Activated CD8-positive, alpha-beta T cell treated with anti-CD3 and anti-CD28 coated beads, Interleukin-2, amount 10 ng/mL, durations not matched to agents 7 days and 5 days (primary cell): ENCODE measurements at regions not wholly inside any gene's neighbourhood (a gene's known extent, or its start where the extent isn't known, plus 50 kb on each side); places are given as distances from the start of the nearest gene placed in this dataset.
A peak's percentile ranks its signal among the peaks of the same experiment; 100 is the strongest.

Experiments
- ATAC-seq: fragments of 150-1000 bp; cut with Tn5 transposase; one replicate; pipeline ENCODE4 v1.10.0; 2021; ENCODE audit warnings: moderate library complexity
- CTCF ChIA-PET: fragments of 350-600 bp; sonication (Branson Sonifier 250); formaldehyde crosslinking; loops from one replicate; lab custom pipeline; 2021; ENCODE audit warnings: antibody characterized with exemption; lab: Charles Lee
- POLR2A ChIA-PET: fragments of 350-600 bp; sonication (Branson Sonifier 250); formaldehyde crosslinking; loops from one replicate; lab custom pipeline; 2021; ENCODE audit warnings: antibody characterized with exemption; lab: Charles Lee
- DNase-seq: peaks from one replicate; pipeline ENCODE4 v3.0.0-alpha.2; 2020
- H3K27ac Mint-ChIP-seq: one replicate; pipeline ENCODE4 v1.8.0; 2021; ENCODE audit warnings: mild to moderate bottlenecking, mixed read lengths
- H3K27me3 Mint-ChIP-seq: one replicate; pipeline ENCODE4 v1.8.0; 2021; ENCODE audit warnings: low read depth, mixed read lengths
- H3K36me3 Mint-ChIP-seq: one replicate; pipeline ENCODE4 v1.8.0; 2021; ENCODE audit warnings: low read depth, mixed read lengths
- H3K4me1 Mint-ChIP-seq: one replicate; pipeline ENCODE4 v1.8.0; 2021; ENCODE audit warnings: low read depth, mixed read lengths
- H3K4me3 Mint-ChIP-seq: one replicate; pipeline ENCODE4 v1.8.0; 2021; ENCODE audit warnings: mild to moderate bottlenecking, mixed read lengths
- H3K9me3 Mint-ChIP-seq: one replicate; pipeline ENCODE4 v1.8.0; 2022; ENCODE audit warnings: mixed read lengths; ENCODE audit not compliant: insufficient read depth

DNA sequence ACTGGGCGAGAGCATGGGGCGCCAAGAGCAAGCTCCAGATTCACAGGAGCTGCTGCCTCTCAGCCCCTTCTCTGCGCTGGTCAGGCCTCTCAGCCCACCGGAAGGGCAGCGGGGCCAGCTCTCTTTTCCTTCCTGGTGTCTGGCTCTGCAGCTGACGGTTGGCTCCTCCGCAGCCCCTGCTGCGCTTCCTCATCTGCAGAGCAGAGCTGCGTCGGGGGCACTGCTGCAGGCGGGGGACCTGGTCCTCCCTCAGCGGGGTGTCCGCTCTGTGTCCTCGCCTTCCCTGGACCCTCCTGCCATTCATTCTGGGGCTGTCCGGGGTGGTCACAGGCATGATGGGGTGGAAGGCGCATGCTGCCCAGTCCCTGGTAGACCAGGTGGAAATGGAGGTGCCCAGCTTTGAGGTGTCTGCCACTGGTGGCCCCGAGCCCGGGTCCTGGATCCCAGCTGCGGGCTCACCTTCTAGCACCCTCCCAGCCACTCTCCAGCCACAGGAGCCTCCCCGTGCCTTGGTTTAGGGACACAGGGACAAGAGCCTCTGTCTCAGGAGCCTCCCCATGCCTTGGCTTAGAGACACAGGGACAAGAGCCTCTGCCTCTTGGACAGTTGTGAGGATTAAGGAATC is 84.8 kb downstream of the IRF8 start:
- H3K4me3 Mint-ChIP-seq, result no peak overlapping the region
- H3K36me3 Mint-ChIP-seq, result no peaks in the 10 kb centered on the region
- peaks cover 43% of the 10 kb centered on the region for H3K4me1 Mint-ChIP-seq
- no peak overlapping the region for H3K27ac Mint-ChIP-seq
- no peak for DNase-seq
- no peak for ATAC-seq
- ChIA-PET POLR2A (no interaction called here), CTCF (interaction anchor here (1.1 to 1.9 kb wide), 3 partner anchors 27 to 164 kb away, joined by 4 to 6 read pairs (median 5); no protein-coding TSS in a partner anchor)
- H3K9me3 Mint-ChIP-seq, result no peaks in the 10 kb centered on the region
- peaks cover 2% of the 10 kb centered on the region for H3K27me3 Mint-ChIP-seq

GRCh38 chr16:85984231-85984880 is 85.4 kb downstream of the IRF8 start:
- peaks cover 2% of the 10 kb centered on the region for H3K27me3 Mint-ChIP-seq
- H3K9me3 Mint-ChIP-seq, result no peaks in the 10 kb centered on the region
- H3K36me3 Mint-ChIP-seq, result no peaks in the 10 kb centered on the region
- H3K4me3 Mint-ChIP-seq, result no peak overlapping the region
- ChIA-PET CTCF (interaction anchor here (1.8 to 15.3 kb wide), 4 partner anchors 27 to 165 kb away, joined by 5 to 385 read pairs (median 13); no protein-coding TSS in a partner anchor), POLR2A (interaction anchor here (0.7 kb wide), 1 partner anchor 128 kb away, joined by 3 read pairs; no protein-coding TSS in a partner anchor)
- ATAC-seq (no peak), DNase-seq (no peak)
- peaks cover 49% of the 10 kb centered on the region for H3K4me1 Mint-ChIP-seq
- no peak overlapping the region for H3K27ac Mint-ChIP-seq

DNA sequence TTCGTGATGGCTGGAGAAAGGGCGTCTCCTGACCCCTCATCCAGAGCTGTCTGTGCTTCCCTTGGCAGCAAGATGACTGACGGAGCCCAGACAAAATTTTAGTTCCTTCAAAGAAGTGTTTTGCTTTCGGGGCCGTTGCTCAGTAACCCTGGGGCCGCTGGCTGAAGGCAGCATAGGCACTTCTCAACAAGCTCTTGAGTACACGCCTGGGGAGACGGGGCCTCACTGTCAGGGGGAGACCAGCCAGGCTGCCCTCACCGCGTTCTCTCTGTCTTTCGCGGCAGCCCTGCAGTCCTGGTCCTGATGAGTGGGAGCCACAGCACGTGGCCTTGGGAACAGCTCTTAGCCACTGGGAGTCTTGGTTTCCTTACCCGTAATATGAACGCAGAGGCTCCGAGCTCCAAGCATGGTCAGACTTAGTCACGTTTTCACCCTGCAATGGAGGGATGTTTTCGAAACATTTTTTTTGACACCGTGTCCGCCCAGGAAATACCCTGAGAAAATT is 86.0 kb downstream of the IRF8 start:
- no peak for DNase-seq
- ATAC-seq, result no peak
- ChIA-PET POLR2A (interaction anchor here (0.7 kb wide), 1 partner anchor 129 kb away, joined by 3 read pairs; no protein-coding TSS in a partner anchor), CTCF (interaction anchor here (1.9 to 15.3 kb wide), 3 partner anchors 26 to 164 kb away, joined by 5 to 385 read pairs (median 20); no protein-coding TSS in a partner anchor)
- Mint-ChIP-seq H3K4me3 (no peak overlapping the region), H3K27me3 (peaks cover 2% of the 10 kb centered on the region), H3K9me3 (no peaks in the 10 kb centered on the region), H3K27ac (no peak overlapping the region), H3K36me3 (no peaks in the 10 kb centered on the region), H3K4me1 (peaks cover 55% of the 10 kb centered on the region)

GRCh38 chr16:85986931-85987749 is 88.2 kb downstream of the IRF8 start:
- peak; percentile 50 for DNase-seq
- Mint-ChIP-seq H3K9me3 (no peaks in the 10 kb centered on the region), H3K27me3 (no peaks in the 10 kb centered on the region), H3K4me3 (no peak overlapping the region), H3K4me1 (peaks cover 55% of the 10 kb centered on the region), H3K36me3 (no peaks in the 10 kb centered on the region), H3K27ac (peak overlapping the region; percentile 69)
- ChIA-PET POLR2A (interaction anchor here (0.6 to 2.7 kb wide), 4 partner anchors 10 to 166 kb away, joined by 3 to 14 read pairs (median 4); no protein-coding TSS in a partner anchor), CTCF (interaction anchor here (0.6 to 15.3 kb wide), 29 partner anchors 10 to 186 kb away, joined by 3 to 385 read pairs (median 5); partner anchors contain the start of gene IRF8)
- peak; percentile 51 for ATAC-seq

- Mint-ChIP-seq H3K27ac (no peak overlapping the region), H3K36me3 (no peaks in the 10 kb centered on the region), H3K9me3 (no peaks in the 10 kb centered on the region), H3K4me1 (peaks cover 55% of the 10 kb centered on the region), H3K27me3 (no peaks in the 10 kb centered on the region), H3K4me3 (no peak overlapping the region)
- ChIA-PET CTCF (interaction anchor here (1.0 to 15.3 kb wide), 18 partner anchors 10 to 171 kb away, joined by 3 to 385 read pairs (median 6); no protein-coding TSS in a partner anchor), POLR2A (interaction anchor here (0.6 to 2.7 kb wide), 5 partner anchors 11 to 175 kb away, joined by 3 to 14 read pairs (median 3); no protein-coding TSS in a partner anchor)
- ATAC-seq, result no peak
- no peak for DNase-seq
Observed at GRCh38 chr16:85987750-85988078, 88.8 kb downstream of the IRF8 start.

DNA sequence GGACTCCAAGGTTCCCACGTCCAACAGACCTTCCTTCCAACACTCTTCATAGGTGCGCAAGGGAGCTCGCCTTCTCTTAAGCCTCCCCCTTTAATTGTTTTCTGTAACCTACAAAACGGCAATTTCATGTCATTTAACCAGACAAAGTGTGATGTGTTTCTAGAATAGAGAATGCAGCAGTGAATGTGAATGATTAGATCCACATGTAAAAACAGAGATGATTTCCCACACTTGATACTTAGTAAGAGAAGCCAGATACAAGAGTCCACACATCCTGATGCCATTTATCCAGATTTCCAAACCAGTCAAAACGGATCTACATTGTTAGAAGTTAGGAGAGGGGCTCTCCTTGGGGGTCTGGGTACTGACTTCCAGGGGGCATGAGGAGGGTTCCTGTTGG is 89.3 kb downstream of the IRF8 start:
- Mint-ChIP-seq H3K27me3 (no peaks in the 10 kb centered on the region), H3K27ac (peak overlapping the region; percentile 23), H3K4me3 (no peak overlapping the region), H3K4me1 (peaks cover 59% of the 10 kb centered on the region), H3K36me3 (no peaks in the 10 kb centered on the region), H3K9me3 (no peaks in the 10 kb centered on the region)
- no peak for ATAC-seq
- ChIA-PET POLR2A (interaction anchor here (0.6 to 2.7 kb wide), 4 partner anchors 86 to 175 kb away, joined by 3 to 14 read pairs (median 3); no protein-coding TSS in a partner anchor), CTCF (interaction anchor here (0.9 to 15.3 kb wide), 18 partner anchors 9 to 186 kb away, joined by 3 to 385 read pairs (median 4); no protein-coding TSS in a partner anchor)
- no peak for DNase-seq

GRCh38 chr16:85988723-85989313 is 89.9 kb downstream of the IRF8 start:
- Mint-ChIP-seq H3K9me3 (no peaks in the 10 kb centered on the region), H3K36me3 (no peaks in the 10 kb centered on the region), H3K27ac (peak overlapping the region; percentile 66), H3K27me3 (no peaks in the 10 kb centered on the region), H3K4me3 (no peak overlapping the region), H3K4me1 (peaks cover 59% of the 10 kb centered on the region)
- ATAC-seq (no peak), DNase-seq (no peak)
- POLR2A ChIA-PET, result interaction anchor here (0.6 to 2.7 kb wide), 4 partner anchors 86 to 176 kb away, joined by 3 to 14 read pairs (median 3); no protein-coding TSS in a partner anchor
- CTCF ChIA-PET, result interaction anchor here (0.9 to 15.3 kb wide), 14 partner anchors 9 to 186 kb away, joined by 3 to 385 read pairs (median 4); no protein-coding TSS in a partner anchor

DNA sequence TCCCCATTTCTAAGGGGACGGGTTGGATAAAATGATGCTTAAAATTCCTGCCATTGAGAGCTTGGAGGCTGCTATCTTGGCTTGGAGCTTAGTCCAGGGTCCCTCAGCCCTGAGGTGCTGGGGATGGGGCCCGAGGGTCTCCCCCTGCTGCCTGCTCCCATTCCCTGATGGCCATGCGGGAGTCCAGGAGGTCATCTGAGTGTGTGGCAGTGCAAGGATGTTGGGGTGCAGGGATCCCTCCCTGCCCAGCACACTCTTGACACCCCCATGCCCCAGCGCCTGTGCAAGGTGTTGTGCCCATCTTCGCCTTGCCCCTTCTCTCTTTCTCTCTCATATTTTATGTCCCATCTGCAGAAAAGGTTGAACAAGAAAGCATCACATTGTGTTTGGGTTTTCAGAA is 90.4 kb downstream of the IRF8 start:
- Mint-ChIP-seq H3K27me3 (no peaks in the 10 kb centered on the region), H3K27ac (peak overlapping the region; percentile 66), H3K4me1 (peaks cover 55% of the 10 kb centered on the region), H3K36me3 (no peaks in the 10 kb centered on the region), H3K9me3 (no peaks in the 10 kb centered on the region), H3K4me3 (no peak overlapping the region)
- ATAC-seq (no peak), DNase-seq (no peak)
- ChIA-PET CTCF (interaction anchor here (1.0 to 15.3 kb wide), 11 partner anchors 9 to 173 kb away, joined by 3 to 385 read pairs (median 4); no protein-coding TSS in a partner anchor), POLR2A (interaction anchor here (0.8 to 1.3 kb wide), 2 partner anchors 87 to 170 kb away, joined by 3 read pairs; no protein-coding TSS in a partner anchor)

- Mint-ChIP-seq H3K27me3 (no peaks in the 10 kb centered on the region), H3K4me1 (peaks cover 49% of the 10 kb centered on the region), H3K27ac (no peak overlapping the region), H3K4me3 (no peak overlapping the region), H3K9me3 (no peaks in the 10 kb centered on the region), H3K36me3 (no peaks in the 10 kb centered on the region)
- ATAC-seq, result no peak
- ChIA-PET POLR2A (interaction anchor here (0.8 to 1.3 kb wide), 2 partner anchors 87 to 171 kb away, joined by 3 read pairs; no protein-coding TSS in a partner anchor), CTCF (interaction anchor here (1.0 to 15.3 kb wide), 6 partner anchors 8 to 169 kb away, joined by 4 to 385 read pairs (median 4); no protein-coding TSS in a partner anchor)
- no peak for DNase-seq
Observed at GRCh38 chr16:85989863-85990643, 91.1 kb downstream of the IRF8 start.

GRCh38 chr16:85990861-85991301 is 91.9 kb downstream of the IRF8 start:
- Mint-ChIP-seq H3K4me1 (peaks cover 50% of the 10 kb centered on the region), H3K4me3 (no peak overlapping the region)
- CTCF ChIA-PET, result interaction anchor here (1.5 to 15.3 kb wide), 2 partner anchors 25 to 170 kb away, joined by 5 to 385 read pairs; no protein-coding TSS in a partner anchor

More at GRCh38 chr16:85990861-85991301, 91.9 kb downstream of the IRF8 start:
- Mint-ChIP-seq H3K36me3 (no peaks in the 10 kb centered on the region), H3K27ac (no peak overlapping the region), H3K9me3 (no peaks in the 10 kb centered on the region), H3K27me3 (no peaks in the 10 kb centered on the region)
- DNase-seq (no peak), ATAC-seq (no peak)
- POLR2A ChIA-PET, result no interaction called here
